Activated CD4-positive, alpha-beta T cell treated with anti-CD3 and anti-CD28 coated beads for 48 hours (primary cell): ENCODE measurements at regions not wholly inside any gene's neighbourhood (a gene's known extent, or its start where the extent isn't known, plus 50 kb on each side); places are given as distances from the start of the nearest gene placed in this dataset.
"Not testable (repeated sequence)": the region's sequence is repeated elsewhere in the genome, so short reads cannot be mapped to it uniquely, and the experiment has no call there.

ENCODE experiments used
- DNase-seq: peaks from one replicate; pipeline ENCODE4 v3.0.0-alpha.2; 2020

DNA sequence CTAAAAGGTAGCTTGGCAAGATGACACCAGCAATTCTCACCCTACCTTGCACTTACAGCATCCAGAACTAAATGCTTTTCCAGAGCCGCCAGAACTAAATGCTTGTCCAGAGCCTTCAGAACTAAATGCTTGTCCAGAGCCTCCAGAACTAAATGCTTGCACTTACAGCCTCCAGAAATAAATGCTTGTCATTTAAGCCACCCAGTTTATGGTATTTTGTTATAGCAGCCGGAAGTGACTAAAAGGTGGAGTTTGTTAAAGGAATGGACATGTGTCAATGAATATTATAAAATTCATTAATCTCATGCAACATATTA lies 133.5 kb downstream of the GPX5 start:
- no peak for DNase-seq

DNA sequence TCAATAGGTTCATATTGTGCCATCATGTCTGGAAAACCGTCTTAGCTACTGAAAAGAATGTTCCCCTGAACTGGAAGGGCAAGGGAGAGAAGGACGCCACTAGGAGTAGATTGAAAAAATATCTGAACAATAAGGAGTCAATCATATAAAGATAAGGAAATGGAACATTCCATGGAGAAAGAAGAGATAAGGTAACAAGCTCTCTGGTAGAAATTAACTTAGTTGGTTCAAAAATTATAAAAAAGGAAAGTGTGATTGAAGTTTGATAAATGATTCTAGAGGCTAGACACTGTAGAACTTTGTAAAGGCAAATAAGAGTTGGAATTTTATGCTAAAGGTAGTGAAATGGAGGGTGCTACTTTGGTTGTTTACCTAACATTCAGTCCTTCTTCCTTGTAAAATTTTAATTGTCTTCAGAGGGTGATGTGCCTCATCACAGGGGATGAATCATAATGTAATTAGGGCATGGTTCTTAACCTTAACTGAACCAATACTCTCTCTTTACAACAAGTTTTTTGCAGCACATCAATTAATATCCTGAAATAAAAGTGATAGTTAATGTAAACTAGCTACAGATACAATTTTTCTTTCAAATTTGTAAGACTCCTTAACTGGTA lies 135.5 kb downstream of the GPX5 start:
- no peak for DNase-seq

DNA sequence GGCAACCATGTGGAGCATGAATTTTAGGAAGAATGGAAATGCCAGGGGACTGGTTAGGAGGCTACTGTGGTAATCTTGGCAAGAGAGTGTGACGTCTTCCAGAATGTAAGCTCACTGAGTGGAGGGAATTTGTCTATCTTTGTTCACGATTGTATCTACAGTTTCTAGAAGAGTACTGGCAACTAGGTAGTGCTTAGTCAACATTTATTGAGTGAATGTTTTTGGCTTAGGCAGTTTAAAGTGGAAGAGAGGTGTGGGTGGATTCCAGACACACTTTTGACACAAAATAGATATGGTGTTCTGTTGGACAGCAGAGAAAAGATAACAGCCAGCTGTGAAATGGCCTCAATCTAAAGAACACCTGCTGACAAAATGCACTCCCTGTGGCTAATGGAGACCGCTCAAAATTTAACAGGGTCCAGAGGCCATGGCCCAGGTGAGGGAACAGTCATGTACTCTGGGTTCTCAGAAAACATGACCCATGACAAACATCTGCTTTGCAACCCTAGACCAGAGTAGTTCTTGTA lies 139.3 kb downstream of the GPX5 start:
- DNase-seq: no peak

GRCh38 chr6:28673417-28673786 lies 147.7 kb downstream of the GPX5 start:
- DNase-seq: no peak

DNA sequence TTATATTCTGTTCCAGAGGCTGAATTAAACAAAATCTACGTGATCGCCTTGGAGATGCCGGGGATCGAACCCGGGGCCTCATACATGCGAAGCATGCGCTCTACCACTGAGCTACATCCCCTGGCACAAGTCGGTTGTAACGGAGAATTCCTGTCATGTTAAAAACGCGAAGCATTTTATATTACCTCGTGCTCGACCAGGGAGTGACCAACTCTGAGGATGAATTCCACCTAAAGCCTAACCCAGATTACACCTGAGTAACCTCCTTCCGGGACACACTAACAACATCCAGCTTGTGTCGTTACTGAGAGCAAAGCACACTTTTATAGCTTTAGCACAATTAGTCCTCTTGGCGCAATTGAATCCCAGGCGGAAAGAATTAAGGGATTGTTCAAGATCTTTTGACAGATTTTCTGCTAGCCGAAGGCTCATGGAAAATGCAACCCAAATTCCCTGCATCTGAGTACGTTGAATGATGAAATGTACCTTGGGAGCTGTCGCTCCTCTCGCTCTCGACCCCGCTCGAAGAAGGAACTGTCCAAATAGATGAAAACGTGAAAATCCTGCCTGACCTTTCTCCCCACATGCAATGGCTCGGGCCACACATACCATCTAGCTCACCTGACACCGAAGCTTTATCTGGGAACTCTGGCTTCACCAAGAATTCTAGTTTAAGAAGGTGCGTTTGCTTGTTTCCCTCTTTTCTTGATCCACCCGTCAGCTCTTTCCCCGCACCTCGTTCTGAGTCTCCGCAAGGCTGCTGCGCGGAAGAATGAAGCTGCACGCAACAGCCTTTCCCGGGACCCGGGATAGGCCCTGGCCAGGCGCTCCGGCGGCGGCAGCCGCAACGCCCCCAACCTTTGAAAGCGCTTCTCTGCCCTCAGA lies 148.3 kb downstream of the GPX5 start:
- DNase-seq: peak; percentile 86

- DNase-seq: no peak
These were observed 149.9 kb downstream of the GPX5 start for GRCh38 chr6:28675600-28675999.

DNA sequence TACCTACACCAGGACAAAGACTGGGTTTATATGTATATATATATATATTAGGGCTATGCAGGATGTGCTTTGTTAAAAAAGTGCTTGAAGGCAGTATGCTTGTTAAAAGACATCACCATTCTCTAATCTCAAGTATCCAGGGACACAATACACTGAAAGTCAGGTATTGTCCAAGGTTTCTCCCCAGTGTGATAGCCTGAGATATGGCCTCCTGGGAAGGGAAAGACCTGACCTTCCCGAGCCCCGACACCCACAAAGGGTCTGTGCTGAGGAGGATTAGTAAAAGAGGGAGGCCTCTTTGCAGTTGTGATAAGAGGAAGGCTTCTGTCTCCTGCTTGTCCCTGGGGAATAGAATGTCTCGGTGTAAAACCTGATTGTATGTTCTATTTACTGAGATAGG lies 156.9 kb downstream of the GPX5 start:
- DNase-seq: no peak

- not testable (repeated sequence) for DNase-seq
These were observed 157.4 kb downstream of the GPX5 start for GRCh38 chr6:28682956-28683685.

- no peak for DNase-seq
These were observed 158.4 kb downstream of the GPX5 start for GRCh38 chr6:28683945-28684538.

GRCh38 chr6:28685960-28686359 lies 160.3 kb downstream of the GPX5 start:
- not testable (repeated sequence) for DNase-seq

DNA sequence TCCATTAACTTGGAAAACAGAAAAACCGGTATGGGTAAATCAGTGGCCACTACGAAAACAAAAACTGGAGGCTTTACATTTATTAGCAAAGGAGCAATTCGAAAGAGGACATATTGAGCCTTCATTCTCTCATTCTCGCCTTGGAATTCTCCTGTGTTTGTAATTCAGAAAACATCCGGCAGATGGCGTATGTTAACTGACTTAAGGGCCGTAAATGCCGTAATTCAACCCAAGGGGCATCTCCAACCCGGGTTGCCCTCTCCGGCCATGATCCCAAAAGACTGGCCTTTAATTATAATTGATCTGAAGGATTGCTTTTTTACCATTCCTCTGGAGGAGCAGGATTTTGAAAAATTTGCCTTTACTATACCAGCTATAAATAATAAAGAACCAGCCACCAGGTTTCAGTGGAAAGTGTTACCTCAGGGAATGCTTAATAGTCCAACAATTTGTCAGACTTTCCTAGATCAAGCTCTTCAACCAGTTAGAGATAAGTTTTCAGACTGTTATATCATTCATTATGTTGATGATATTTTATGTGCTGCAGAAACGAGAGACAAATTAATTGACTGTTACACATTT lies 160.9 kb downstream of the GPX5 start:
- peak; percentile 45 for DNase-seq

- not testable (repeated sequence) for DNase-seq
These were observed 161.8 kb downstream of the GPX5 start for GRCh38 chr6:28687309-28687981.

- DNase-seq: not testable (repeated sequence)
These were observed 166.3 kb downstream of the GPX5 start for GRCh38 chr6:28691991-28692390.

- DNase-seq: no peak
These were observed 167.5 kb downstream of the GPX5 start for GRCh38 chr6:28693033-28693750.

DNA sequence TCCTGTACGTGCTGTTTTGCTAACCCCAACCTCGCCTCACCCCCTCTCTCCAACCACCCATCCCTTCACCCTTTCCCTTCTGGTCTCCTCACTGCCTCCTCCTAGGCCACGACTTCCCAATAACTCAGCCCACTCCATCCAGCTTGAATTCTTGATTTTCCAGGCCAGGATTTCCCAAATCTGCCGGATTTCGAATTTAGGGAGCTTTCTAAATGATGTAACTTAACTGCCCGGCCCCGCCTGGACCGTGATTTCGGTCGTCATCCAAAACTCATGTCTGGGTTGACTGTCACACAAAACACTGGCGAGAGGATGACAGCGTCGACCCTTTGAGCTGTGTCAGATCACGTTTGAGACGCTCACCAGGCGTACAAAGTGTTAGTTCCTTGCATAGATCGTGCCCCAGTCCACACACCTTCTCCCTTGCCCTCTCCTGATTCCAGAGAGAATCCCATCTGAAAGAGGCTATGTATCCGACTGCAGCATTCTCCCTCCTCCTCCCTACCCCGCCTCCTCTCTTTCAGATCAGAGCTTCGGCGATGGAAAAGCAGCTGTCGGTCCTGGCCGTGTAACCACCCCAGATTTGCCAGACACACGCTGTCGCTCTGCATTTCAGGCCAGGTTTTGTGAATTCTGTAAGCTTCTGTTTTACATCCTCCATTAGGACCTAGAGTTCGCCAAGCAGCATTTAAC lies 168.2 kb downstream of the GPX5 start:
- DNase-seq: no peak

DNA sequence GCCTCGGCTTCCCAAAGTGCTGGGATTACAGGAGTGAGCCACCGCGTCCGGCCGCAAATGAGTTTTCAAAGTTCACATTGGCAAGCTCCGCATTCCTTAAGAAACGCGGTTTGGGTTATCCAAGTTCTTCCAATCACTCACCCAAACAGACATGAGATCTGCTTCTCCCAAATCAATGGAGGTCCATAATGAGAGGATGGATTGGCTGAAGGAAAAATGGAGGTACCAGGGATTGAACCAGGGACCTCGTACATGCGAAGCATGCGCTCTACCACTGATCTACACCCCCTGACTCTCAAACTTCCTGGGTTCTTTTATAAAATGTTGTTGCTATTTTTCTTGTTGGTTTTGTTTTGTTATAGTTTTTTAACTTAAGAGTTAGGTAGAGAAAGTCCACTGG lies 170.0 kb downstream of the GPX5 start:
- DNase-seq: no peak

DNA sequence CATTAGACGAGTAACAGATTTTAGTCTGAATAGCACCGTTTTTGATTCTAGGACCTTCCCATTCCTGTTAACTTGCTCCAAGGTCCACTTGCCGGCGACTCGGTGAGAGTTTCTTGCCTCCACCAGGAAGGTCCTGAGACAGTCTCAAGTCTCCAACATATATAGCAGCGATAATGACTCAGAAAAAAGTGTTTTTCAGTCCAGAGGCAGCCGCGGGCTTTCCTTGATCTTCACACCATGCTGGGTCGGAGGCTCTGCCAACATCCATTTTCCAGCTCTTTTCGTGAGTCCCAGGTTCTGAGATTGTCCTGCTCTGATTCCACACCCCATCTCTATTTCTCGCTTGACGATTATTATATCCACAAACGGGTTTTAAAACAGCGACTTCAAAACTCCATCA lies 170.5 kb downstream of the GPX5 start:
- DNase-seq: no peak

- DNase-seq: no peak
These were observed 171.0 kb downstream of the GPX5 start for GRCh38 chr6:28696682-28697081.

GRCh38 chr6:28707387-28708282 lies 182.0 kb downstream of the GPX5 start:
- no peak for DNase-seq
